ENCODE measurements at regions not wholly inside any gene's neighbourhood (a gene's known extent, or its start where the extent isn't known, plus 50 kb on each side); places are given as distances from the start of the nearest gene placed in this dataset.
"Not testable (repeated sequence)": the region's sequence is repeated elsewhere in the genome, so short reads cannot be mapped to it uniquely, and the experiment has no call there.

DNA sequence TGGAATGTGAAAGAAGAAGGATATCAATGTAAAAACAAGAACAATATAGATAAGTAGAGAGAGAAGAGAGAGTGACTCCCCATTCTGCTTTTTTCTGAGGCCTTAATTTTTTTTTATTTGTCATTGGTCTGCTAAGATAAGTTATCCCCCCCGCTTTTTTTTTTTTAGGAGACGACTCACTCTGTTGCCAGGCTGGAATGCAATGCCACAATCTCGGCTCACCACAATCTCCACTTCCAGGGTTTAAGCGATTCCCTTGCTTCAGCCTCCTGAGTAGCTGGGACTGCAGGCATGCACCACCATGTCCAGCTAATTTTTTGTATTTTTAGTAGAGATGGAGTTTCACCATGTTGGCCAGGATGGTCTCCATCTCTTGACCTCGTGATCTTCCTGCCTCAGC is 677.0 kb downstream of the MAFB start:
- TF ChIP-seq, protein P1, sequence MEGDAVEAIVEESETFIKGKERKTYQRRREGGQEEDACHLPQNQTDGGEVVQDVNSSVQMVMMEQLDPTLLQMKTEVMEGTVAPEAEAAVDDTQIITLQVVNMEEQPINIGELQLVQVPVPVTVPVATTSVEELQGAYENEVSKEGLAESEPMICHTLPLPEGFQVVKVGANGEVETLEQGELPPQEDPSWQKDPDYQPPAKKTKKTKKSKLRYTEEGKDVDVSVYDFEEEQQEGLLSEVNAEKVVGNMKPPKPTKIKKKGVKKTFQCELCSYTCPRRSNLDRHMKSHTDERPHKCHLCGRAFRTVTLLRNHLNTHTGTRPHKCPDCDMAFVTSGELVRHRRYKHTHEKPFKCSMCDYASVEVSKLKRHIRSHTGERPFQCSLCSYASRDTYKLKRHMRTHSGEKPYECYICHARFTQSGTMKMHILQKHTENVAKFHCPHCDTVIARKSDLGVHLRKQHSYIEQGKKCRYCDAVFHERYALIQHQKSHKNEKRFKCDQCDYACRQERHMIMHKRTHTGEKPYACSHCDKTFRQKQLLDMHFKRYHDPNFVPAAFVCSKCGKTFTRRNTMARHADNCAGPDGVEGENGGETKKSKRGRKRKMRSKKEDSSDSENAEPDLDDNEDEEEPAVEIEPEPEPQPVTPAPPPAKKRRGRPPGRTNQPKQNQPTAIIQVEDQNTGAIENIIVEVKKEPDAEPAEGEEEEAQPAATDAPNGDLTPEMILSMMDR (IDR thresholded peaks at IDR 0.05), result not testable (repeated sequence)
- not testable (repeated sequence) for TF ChIP-seq NFE2L1, JUN (CRISPR knock-in tag; IDR thresholded peaks at IDR 0.05)

All from WTC11 (cell line).